Fibroblast of skin of scalp (primary cell): ENCODE measurements at regions not wholly inside any gene's neighbourhood (a gene's known extent, or its start where the extent isn't known, plus 50 kb on each side); places are given as distances from the start of the nearest gene placed in this dataset.

ENCODE experiments used
- DNase-seq: peaks from one replicate; pipeline ENCODE4 v3.0.0-alpha.2; 2013

GRCh38 chr5:60333005-60333571, 366.9 kb downstream of the DEPDC1B start:
- DNase-seq = peak; percentile 17

- DNase-seq = peak; percentile 63
Measured at GRCh38 chr5:60332244-60333004, 367.5 kb downstream of the DEPDC1B start.

- DNase-seq = no peak
Measured at GRCh38 chr5:60330236-60330635, 369.7 kb downstream of the DEPDC1B start.

- no peak for DNase-seq
Measured at GRCh38 chr5:60325870-60326269, 374.1 kb downstream of the DEPDC1B start.

- DNase-seq = no peak
Measured at GRCh38 chr5:60323596-60323995, 376.4 kb downstream of the DEPDC1B start.

- DNase-seq = no peak
Measured at GRCh38 chr5:60312098-60312497, 387.9 kb downstream of the DEPDC1B start.

- no peak for DNase-seq
Measured at GRCh38 chr5:60299944-60300343, 400.0 kb downstream of the DEPDC1B start.

- DNase-seq = no peak
Measured at GRCh38 chr5:60297658-60298057, 402.3 kb downstream of the DEPDC1B start.

- DNase-seq = peak; percentile 44
Measured at GRCh38 chr5:60295423-60295822, 401.9 kb upstream of the PDE4D start.

- no peak for DNase-seq
Measured at GRCh38 chr5:60293518-60293917, 400.0 kb upstream of the PDE4D start.

GRCh38 chr5:60287174-60287771, 393.7 kb upstream of the PDE4D start:
- peak; percentile 76 for DNase-seq

- no peak for DNase-seq
Measured at GRCh38 chr5:60285910-60286309, 392.4 kb upstream of the PDE4D start.

- DNase-seq = no peak
Measured at GRCh38 chr5:60280943-60281342, 387.4 kb upstream of the PDE4D start.

GRCh38 chr5:60277941-60278340, 384.4 kb upstream of the PDE4D start:
- DNase-seq = no peak

- DNase-seq = no peak
Measured at GRCh38 chr5:60274747-60275146, 381.2 kb upstream of the PDE4D start.

GRCh38 chr5:60271517-60271916, 378.0 kb upstream of the PDE4D start:
- no peak for DNase-seq

GRCh38 chr5:60267907-60268306, 374.4 kb upstream of the PDE4D start:
- DNase-seq = no peak

- DNase-seq = no peak
Measured at GRCh38 chr5:60263346-60263745, 369.8 kb upstream of the PDE4D start.

- no peak for DNase-seq
Measured at GRCh38 chr5:60262576-60263295, 369.2 kb upstream of the PDE4D start.

- DNase-seq = no peak
Measured at GRCh38 chr5:60261732-60262131, 368.2 kb upstream of the PDE4D start.

- no peak for DNase-seq
Measured at GRCh38 chr5:60260658-60261057, 367.1 kb upstream of the PDE4D start.

GRCh38 chr5:60259730-60260129, 366.2 kb upstream of the PDE4D start:
- DNase-seq = no peak

- DNase-seq = peak; percentile 41
Measured at GRCh38 chr5:60257596-60258271, 364.2 kb upstream of the PDE4D start.
